IgD-negative memory B cell (primary cell): ENCODE measurements at regions not wholly inside any gene's neighbourhood (a gene's known extent, or its start where the extent isn't known, plus 50 kb on each side); places are given as distances from the start of the nearest gene placed in this dataset.

Experiments
- H3K27ac Mint-ChIP-seq, 3 donors: one replicate each; pipeline ENCODE4 v1.8.0; 2020 to 2022; ENCODE audit warnings: mild to moderate bottlenecking in 3 of 3, mixed read lengths in 3 of 3, moderate library complexity in 1 of 3
- H3K27me3 Mint-ChIP-seq: one replicate; pipeline ENCODE4 v1.8.0; 2021; ENCODE audit warnings: mixed read lengths
- H3K36me3 Mint-ChIP-seq: one replicate; pipeline ENCODE4 v1.8.0; 2020; ENCODE audit warnings: mild to moderate bottlenecking, mixed read lengths
- H3K4me1 Mint-ChIP-seq, 3 donors: one replicate each; pipeline ENCODE4 v1.8.0; 2020 to 2022; ENCODE audit warnings: mixed read lengths in 3 of 3, mild to moderate bottlenecking in 1 of 3
- H3K4me3 Mint-ChIP-seq, 4 donors: one replicate each; pipeline ENCODE4 v1.8.0; 2020 to 2022; ENCODE audit warnings: mild to moderate bottlenecking in 4 of 4, mixed read lengths in 4 of 4, moderate library complexity in 3 of 4
- H3K9me3 Mint-ChIP-seq, 3 donors: one replicate each; pipeline ENCODE4 v1.8.0; 2020 to 2021; ENCODE audit warnings: mixed read lengths in 3 of 3, mild to moderate bottlenecking in 1 of 3

DNA sequence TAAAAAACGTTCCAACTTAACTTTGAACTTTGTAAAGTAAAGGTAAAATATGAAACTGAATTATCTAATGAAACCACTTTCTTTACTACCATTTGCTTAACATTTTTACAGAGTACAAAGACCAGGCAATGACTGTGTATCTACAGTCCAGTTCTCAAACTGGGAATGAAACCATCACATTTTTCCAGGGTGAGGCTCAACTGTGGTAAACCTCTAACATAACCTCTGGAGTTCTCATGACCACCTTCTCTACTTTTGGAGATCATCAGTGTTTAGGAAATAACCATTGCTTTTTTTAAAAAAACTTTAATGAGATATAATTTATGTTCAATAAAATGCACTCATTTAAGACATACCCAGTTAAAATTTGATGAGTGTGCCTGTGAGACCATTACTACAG, 223.5 kb downstream of the RNF152 start:
- Mint-ChIP-seq H3K4me1 (no peaks in the 10 kb centered on the region), H3K4me3 (no peak overlapping the region), H3K36me3 (no peaks in the 10 kb centered on the region), H3K9me3 (peaks cover 0 to 2% (median 0%) of the 10 kb centered on the region in 3 donors), H3K27ac (no peak overlapping the region), H3K27me3 (no peaks in the 10 kb centered on the region)

DNA sequence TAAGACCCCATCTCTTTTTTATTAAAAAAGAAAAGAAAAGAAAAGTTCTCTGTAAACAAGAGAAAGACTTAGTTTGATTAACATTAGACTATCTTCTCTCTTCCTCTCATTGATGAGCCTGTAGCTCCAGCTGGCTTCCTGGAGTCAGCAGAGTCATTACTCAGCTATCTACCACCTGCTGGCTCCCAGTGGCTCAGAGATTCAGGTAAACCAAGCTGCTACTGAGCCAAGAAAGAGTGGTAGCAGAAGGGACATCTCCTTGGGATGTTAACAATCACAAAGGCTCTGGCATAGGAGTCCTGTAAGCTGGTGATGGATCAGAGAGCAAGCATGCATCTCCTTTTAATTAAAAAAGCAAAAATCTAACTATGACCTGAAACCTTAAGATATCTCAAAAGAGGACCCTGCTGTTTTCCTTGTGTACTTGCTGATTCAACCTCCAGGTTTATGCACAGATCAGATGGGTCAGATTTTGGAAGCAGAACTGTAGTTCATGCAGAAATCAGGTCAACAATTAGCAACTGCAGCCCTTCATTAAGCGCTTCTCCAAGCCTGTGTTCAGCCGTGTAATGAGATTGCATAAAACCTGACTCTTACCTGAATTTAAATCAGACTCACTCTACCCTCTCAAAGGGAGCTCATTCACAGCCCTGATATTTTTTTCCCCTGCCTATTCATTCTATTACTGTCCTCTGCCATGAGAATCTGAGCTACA, 225.8 kb downstream of the RNF152 start:
- H3K9me3 Mint-ChIP-seq: peaks cover 0 to 4% (median 0%) of the 10 kb centered on the region in 3 donors
- no peak overlapping the region for H3K27ac Mint-ChIP-seq
- no peaks in the 10 kb centered on the region for H3K27me3 Mint-ChIP-seq
- H3K4me3 Mint-ChIP-seq: no peak overlapping the region
- H3K36me3 Mint-ChIP-seq: no peaks in the 10 kb centered on the region
- no peaks in the 10 kb centered on the region for H3K4me1 Mint-ChIP-seq

DNA sequence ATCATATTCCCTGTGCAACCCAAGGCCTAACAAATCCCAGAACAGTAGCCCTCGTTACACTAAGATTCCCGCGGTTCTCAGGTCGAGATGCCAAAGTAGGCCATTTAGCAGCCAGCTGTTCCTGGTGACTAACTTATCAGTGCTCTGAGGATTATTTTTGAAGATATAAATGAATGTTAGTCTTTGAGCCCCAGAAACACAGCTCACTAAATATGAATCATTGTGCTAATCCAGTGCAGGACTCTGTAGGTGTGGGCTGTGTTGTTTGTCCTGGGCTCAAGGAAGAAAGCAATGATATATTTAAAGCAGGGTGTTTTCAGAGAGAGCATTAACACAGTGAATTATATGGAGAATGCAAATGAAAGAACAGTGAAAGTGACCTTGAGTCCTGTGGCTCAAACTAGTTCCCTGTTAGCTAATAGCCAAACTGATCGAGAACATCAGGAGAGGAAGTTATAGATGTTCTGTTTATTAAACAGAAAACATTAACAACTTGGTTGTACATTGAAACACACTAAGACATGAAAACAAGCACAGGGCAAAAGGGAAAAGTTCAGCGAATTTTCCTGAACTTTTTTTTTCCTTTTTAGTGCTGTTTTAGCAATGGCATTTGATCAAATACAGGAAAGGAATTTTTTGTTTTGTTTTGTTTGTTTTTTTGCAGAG, 228.3 kb downstream of the RNF152 start:
- H3K36me3 Mint-ChIP-seq: no peaks in the 10 kb centered on the region
- no peak overlapping the region for H3K27ac Mint-ChIP-seq
- H3K4me3 Mint-ChIP-seq: no peak overlapping the region
- peaks cover 0 to 6% (median 0%) of the 10 kb centered on the region in 3 donors for H3K9me3 Mint-ChIP-seq
- no peaks in the 10 kb centered on the region for H3K27me3 Mint-ChIP-seq
- H3K4me1 Mint-ChIP-seq: no peaks in the 10 kb centered on the region

DNA sequence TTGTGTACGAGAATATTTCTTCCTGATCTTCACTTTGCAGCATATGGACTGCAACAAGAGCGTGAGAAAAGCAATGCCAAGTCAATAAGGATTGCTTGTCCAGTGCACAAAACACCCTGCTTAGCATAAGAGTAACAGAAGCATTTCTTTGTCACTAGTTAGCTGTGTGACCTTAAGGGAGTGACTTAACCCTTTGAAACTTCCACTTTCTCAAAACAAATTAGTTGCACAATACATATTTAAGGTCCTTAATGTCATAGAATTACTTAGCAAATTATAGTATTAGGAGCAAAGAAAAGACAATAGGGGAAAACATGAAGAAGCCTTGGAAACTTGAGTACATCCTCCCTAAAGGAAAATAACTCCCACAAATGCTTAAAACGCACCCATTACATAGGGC, 230.1 kb downstream of the RNF152 start:
- Mint-ChIP-seq H3K27me3 (no peaks in the 10 kb centered on the region), H3K4me3 (no peak overlapping the region), H3K4me1 (no peaks in the 10 kb centered on the region), H3K9me3 (peaks cover 0 to 6% (median 0%) of the 10 kb centered on the region in 3 donors), H3K27ac (no peak overlapping the region), H3K36me3 (no peaks in the 10 kb centered on the region)

DNA sequence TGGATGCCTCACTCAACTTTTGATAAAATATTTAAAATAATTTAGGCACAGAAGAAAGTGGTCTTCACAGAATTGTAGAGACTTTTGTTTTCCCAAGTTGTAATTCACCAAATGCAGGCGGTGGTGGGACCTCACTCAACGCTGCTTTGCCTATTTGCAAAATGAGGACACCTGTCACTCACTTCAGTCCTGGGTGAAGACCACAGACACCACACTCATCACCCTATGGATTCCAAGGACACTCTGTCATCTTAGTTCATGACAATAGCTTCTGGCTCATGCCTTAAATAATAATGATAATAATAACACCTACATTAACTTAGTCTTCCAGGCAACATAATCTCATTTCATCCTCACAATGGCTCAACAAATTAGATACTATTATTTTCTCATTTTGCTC, 234.4 kb downstream of the RNF152 start:
- H3K27ac Mint-ChIP-seq: no peak overlapping the region
- peaks cover 0 to 6% (median 2%) of the 10 kb centered on the region in 3 donors for H3K9me3 Mint-ChIP-seq
- no peaks in the 10 kb centered on the region for H3K36me3 Mint-ChIP-seq
- H3K4me3 Mint-ChIP-seq: no peak overlapping the region
- no peaks in the 10 kb centered on the region for H3K4me1 Mint-ChIP-seq
- H3K27me3 Mint-ChIP-seq: no peaks in the 10 kb centered on the region

DNA sequence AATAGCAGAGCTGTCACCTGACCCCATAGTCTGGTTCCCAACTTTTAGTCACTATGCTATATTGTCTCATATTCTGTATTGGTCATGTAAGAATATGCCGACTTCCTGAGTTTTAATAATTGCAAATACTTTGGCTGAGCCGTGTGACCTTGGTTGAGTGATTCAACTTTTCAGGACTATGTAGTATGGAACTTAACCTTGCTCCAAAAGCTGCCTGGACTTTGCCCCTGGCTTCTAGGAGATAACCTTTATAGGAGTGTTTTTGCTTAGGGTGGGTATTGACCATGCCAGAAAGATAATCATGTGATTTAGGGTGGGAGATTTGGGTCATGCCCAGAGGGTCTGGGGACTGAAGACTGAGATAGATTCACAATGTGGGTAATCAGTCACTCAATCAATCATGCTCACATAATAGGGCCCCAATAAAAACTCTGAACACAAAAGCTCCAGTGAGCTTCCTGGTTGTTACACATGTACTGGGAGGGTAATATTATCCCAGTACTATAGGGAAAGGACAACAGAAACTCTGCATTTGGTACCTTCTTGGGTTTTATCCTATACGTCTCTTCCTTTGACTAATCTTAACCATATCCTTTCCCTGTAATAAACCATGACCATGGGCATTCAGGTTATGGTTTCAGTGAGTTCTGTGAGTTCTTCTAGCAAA, 235.6 kb downstream of the RNF152 start:
- Mint-ChIP-seq H3K9me3 (peaks cover 0 to 6% (median 2%) of the 10 kb centered on the region in 3 donors), H3K36me3 (no peaks in the 10 kb centered on the region), H3K27me3 (no peaks in the 10 kb centered on the region), H3K4me3 (no peak overlapping the region), H3K27ac (no peak overlapping the region), H3K4me1 (no peaks in the 10 kb centered on the region)

DNA sequence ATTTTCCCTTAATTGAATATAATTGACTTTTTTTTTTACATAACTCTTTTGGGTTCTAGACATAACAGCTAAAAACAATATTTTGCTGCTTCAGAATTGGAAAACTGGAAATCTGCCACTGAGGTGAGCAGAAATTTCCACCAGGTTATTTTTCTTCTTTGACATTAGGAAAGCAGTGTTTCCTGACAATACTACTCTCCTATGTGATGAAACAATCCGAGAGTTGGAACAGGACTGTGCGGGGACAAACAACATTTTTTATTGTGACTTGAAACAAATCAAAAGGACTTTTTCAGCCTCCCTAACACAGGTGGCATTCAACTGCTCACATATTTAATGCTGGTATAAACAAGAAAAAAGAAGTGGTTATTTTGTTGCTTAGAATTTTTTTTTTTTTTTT, 237.2 kb downstream of the RNF152 start:
- Mint-ChIP-seq H3K4me3 (no peak overlapping the region), H3K27me3 (no peaks in the 10 kb centered on the region), H3K27ac (no peak overlapping the region), H3K4me1 (no peaks in the 10 kb centered on the region), H3K9me3 (peaks cover 0 to 2% (median 0%) of the 10 kb centered on the region in 3 donors), H3K36me3 (no peaks in the 10 kb centered on the region)

DNA sequence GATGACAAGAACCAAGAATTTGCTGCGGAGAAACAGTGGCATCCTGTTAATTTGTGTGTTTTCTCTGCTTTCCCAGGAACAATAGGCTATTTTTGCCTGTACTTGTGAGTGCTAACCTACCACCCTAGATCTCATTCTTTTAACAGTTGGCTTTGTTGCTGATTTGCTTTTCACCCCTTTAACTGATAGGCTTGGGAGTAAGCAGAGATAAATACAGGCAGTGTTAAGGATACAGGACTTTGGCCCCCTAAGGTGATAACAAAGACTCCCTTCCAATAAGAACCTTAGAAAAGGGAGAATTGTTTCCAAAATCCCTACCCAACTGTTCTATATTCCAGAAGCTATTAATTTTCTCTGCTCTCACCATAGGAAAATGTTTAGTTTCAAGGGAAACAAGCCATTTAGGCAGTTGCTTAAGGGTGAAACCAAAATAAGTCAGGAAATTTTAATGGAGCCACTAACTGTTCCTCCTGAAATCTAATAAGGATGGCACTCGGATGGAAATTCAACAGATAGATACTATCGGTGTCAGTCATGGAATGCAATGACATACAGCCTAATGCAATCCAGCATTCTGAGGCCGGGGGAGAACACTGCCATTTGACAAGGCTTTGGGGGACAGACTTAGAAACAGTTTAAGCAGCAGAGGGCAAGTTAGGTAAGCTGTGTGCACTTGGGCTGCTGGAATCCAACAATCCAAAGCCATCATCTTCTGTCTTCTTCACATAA, 238.8 kb downstream of the RNF152 start:
- Mint-ChIP-seq H3K4me3 (no peak overlapping the region), H3K36me3 (no peaks in the 10 kb centered on the region), H3K9me3 (peaks cover 0 to 3% (median 2%) of the 10 kb centered on the region in 3 donors), H3K27me3 (no peaks in the 10 kb centered on the region), H3K4me1 (peaks cover 0 to 1% (median 0%) of the 10 kb centered on the region in 3 donors), H3K27ac (no peak overlapping the region)

DNA sequence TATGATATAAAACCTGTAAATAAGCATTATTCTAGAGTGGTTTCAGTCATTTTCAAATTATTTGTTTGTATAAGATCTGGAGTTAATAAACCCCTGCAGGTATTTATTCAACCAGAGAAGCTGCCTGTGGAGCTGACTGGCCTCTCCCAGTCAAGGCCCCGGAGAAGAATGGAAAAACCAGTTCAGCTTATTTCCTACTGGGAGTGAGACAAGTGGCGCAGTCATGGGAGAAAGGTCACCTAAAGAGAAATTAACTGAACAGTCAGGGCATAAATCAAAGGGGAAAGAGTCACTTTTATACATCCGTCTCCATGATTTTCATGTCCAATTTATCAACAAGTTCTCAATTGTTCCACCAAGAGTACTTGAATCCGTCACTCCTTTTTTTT, 240.9 kb downstream of the RNF152 start:
- H3K9me3 Mint-ChIP-seq: peaks cover 0 to 4% (median 0%) of the 10 kb centered on the region in 3 donors
- no peak overlapping the region for H3K27ac Mint-ChIP-seq
- no peak overlapping the region for H3K4me3 Mint-ChIP-seq
- H3K4me1 Mint-ChIP-seq: peaks cover 0 to 2% (median 0%) of the 10 kb centered on the region in 3 donors
- H3K27me3 Mint-ChIP-seq: no peaks in the 10 kb centered on the region
- H3K36me3 Mint-ChIP-seq: no peaks in the 10 kb centered on the region

DNA sequence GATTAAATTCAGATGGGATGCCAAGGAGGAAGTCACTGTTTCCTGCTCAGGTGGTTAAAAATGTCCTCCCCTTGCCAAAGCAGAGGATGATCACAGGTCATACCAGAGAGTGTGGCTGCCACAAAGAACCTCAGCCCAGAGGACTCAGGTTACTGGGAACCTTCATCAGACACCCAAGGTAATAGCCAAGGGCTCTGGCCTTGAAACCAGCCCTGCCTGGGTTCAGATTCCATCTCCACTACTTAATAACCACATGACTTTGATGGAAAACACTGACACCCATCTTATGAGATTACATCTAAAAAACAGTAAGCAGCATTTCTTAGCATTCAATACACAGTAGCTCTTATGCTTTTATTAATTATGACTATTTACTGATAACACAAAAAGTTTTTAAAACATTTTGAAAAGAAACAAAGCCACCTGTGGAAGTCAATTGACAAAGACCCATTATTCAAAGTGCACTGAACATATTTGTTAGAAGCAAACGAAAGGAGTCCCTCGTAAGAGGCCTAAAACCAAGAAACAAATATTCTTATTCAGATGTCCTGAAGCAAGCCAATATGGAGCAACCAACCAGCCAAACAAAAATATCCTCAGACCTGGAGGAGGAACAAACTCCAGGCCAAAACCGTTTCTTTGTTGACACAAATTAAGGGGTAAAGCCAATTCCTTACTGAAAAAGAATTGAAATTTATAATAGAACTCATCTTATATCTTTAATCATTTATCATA, 241.5 kb downstream of the RNF152 start:
- Mint-ChIP-seq H3K4me3 (no peak overlapping the region), H3K4me1 (peaks cover 0 to 2% (median 0%) of the 10 kb centered on the region in 3 donors), H3K27me3 (no peaks in the 10 kb centered on the region), H3K27ac (no peak overlapping the region), H3K9me3 (peaks cover 0 to 4% (median 0%) of the 10 kb centered on the region in 3 donors), H3K36me3 (no peaks in the 10 kb centered on the region)

DNA sequence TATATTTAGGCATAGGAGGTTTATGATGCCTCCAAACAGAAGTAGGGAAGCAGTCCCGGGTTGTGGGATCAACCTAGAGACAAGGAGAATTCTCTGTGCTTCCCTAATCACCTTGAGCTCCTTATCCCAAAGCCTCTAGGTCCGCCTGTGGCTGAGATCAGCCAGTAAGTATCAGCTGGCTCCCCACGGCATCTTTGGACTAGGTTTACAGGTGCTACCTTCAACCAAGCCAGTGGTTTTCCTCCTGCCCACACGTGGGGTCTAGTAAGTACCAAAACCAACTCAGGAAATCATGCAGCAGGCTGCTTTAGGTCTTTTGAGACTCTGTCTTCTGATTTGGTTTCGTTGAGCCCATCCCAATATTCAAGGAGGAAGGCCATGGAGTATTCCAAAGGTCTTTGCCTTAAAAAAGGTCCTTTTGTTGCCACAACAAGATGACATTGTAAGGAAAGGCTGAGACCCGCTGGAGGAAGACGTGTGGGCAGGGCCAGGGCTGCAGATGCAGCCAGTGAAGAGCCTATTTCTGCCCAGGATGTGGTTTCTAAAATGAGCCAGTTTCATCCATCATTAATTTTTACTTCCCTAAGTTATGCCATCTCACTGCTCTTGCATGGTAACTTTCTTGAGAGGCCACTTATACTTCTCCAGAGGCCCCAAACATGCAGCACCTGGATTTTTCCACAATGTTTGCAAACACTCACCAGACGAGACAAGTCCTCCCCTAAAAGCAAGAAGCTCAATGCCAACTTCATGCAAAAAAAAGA, 248.7 kb downstream of the RNF152 start:
- no peak overlapping the region for H3K27ac Mint-ChIP-seq
- peaks cover 0 to 1% (median 0%) of the 10 kb centered on the region in 3 donors for H3K4me1 Mint-ChIP-seq
- H3K4me3 Mint-ChIP-seq: no peak overlapping the region
- H3K27me3 Mint-ChIP-seq: peaks cover 3% of the 10 kb centered on the region
- H3K9me3 Mint-ChIP-seq: peaks cover 0 to under 1% (median 0%) of the 10 kb centered on the region in 3 donors
- H3K36me3 Mint-ChIP-seq: no peaks in the 10 kb centered on the region

DNA sequence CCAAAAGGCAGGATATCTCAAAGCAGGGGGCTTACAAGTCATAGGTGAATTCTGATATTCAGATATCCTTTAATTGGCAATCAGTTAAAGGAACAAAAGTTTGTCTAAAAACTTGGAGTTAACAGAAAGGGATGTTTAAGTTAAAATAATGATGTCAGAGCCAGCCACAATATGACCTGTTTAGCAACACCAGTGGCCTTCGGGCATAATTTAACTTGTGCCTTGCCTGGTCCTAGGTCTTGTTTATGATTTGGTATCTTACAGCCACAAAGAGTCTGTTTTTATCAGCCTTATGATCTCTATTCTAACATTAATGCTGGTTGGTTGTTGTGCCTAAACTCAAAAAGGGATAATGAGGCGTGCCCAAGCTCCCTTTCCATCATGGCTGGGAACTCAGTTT, 252.9 kb downstream of the RNF152 start:
- no peaks in the 10 kb centered on the region for H3K36me3 Mint-ChIP-seq
- no peak overlapping the region for H3K4me3 Mint-ChIP-seq
- peaks cover 0 to 4% (median 0%) of the 10 kb centered on the region in 3 donors for H3K9me3 Mint-ChIP-seq
- H3K27me3 Mint-ChIP-seq: peaks cover 6% of the 10 kb centered on the region
- no peaks in the 10 kb centered on the region for H3K4me1 Mint-ChIP-seq
- H3K27ac Mint-ChIP-seq: no peak overlapping the region

DNA sequence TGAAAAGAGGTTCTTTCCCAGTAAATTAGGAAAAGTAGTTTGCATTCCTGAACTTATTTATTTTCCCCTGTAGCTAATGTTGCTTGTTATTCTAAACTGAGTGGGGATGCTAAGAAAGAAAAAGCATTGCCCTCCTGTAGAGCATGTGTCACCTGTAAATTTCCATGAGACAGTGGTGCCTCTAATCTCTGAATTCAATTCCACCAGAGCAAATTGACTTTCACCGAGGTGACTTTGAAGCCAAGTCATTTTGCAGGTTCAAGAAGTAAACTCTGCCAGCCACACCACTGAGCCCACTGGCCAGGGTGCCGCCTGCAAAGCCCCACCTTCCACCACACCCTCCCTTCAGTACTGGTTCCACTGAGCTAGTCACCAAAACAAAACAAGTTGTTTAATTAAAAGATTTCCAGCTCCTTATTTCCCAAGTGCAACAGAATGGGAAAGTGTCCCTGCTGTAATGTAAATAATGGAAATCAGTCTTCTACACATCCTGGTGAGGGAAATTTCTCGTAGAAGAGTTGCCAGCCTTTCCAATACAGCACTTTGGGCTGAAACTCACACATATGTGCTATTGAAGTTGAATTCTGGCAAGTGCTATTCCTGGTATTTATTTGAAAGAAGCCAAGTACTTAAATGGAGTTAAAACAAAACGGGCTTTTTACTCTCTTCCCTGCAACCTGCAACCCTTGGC, 254.8 kb downstream of the RNF152 start:
- Mint-ChIP-seq H3K4me3 (no peak overlapping the region), H3K9me3 (peaks cover 0 to 4% (median 0%) of the 10 kb centered on the region in 3 donors), H3K4me1 (no peaks in the 10 kb centered on the region), H3K27ac (no peak overlapping the region), H3K36me3 (no peaks in the 10 kb centered on the region), H3K27me3 (peaks cover 6% of the 10 kb centered on the region)
